GM19372 (cell line): ENCODE measurements at regions not wholly inside any gene's neighbourhood (a gene's known extent, or its start where the extent isn't known, plus 50 kb on each side); places are given as distances from the start of the nearest gene placed in this dataset.

Source experiments
- ATAC-seq: cut with Tn5 transposase; IDR thresholded peaks from one replicate; pipeline ENCODE4 v1.9.1; 2021; ENCODE audit warnings: mild to moderate bottlenecking, low read depth, moderate library complexity; ENCODE audit not compliant: unreplicated experiment

- ATAC-seq, result no peak
These were observed 126.0 kb downstream of the RAP2A start for GRCh38 chr13:97559981-97560380.

- peak; percentile 73 for ATAC-seq
These were observed 127.2 kb downstream of the RAP2A start for GRCh38 chr13:97561182-97561581.

GRCh38 chr13:97562962-97563361 lies 129.0 kb downstream of the RAP2A start:
- no peak for ATAC-seq

GRCh38 chr13:97564956-97565355 lies 131.0 kb downstream of the RAP2A start:
- ATAC-seq, result no peak

- ATAC-seq, result no peak
These were observed 131.9 kb downstream of the RAP2A start for GRCh38 chr13:97565906-97566305.

- ATAC-seq, result no peak
These were observed 132.9 kb downstream of the RAP2A start for GRCh38 chr13:97566907-97567306.

- ATAC-seq, result peak; percentile 85
These were observed 133.7 kb downstream of the RAP2A start for GRCh38 chr13:97567510-97568243.

- no peak for ATAC-seq
These were observed 134.9 kb downstream of the RAP2A start for GRCh38 chr13:97568850-97569249.

- ATAC-seq, result no peak
These were observed 135.9 kb downstream of the RAP2A start for GRCh38 chr13:97569841-97570240.

GRCh38 chr13:97570442-97570841 lies 136.5 kb downstream of the RAP2A start:
- no peak for ATAC-seq

GRCh38 chr13:97573011-97573410 lies 139.0 kb downstream of the RAP2A start:
- no peak for ATAC-seq

GRCh38 chr13:97574926-97575325 lies 141.0 kb downstream of the RAP2A start:
- ATAC-seq, result no peak

GRCh38 chr13:97577026-97577425 lies 143.1 kb downstream of the RAP2A start:
- ATAC-seq, result no peak

- ATAC-seq, result no peak
These were observed 148.2 kb downstream of the RAP2A start for GRCh38 chr13:97582170-97582569.

GRCh38 chr13:97583907-97584497 lies 150.0 kb downstream of the RAP2A start:
- ATAC-seq, result no peak

- ATAC-seq, result no peak
These were observed 153.0 kb downstream of the RAP2A start for GRCh38 chr13:97586941-97587340.

- no peak for ATAC-seq
These were observed 155.0 kb downstream of the RAP2A start for GRCh38 chr13:97588993-97589392.

GRCh38 chr13:97600458-97601075 lies 166.6 kb downstream of the RAP2A start:
- ATAC-seq, result no peak

GRCh38 chr13:97615266-97615665 lies 181.3 kb downstream of the RAP2A start:
- ATAC-seq, result no peak

GRCh38 chr13:97616385-97616784 lies 182.4 kb downstream of the RAP2A start:
- ATAC-seq, result no peak

GRCh38 chr13:97621025-97621424 lies 187.1 kb downstream of the RAP2A start:
- ATAC-seq, result no peak

GRCh38 chr13:97621631-97622030 lies 187.7 kb downstream of the RAP2A start:
- ATAC-seq, result no peak
